ENCODE measurements at regions not wholly inside any gene's neighbourhood (a gene's known extent, or its start where the extent isn't known, plus 50 kb on each side); places are given as distances from the start of the nearest gene placed in this dataset.

- Histone ChIP-seq H3K4me3 (ENCODE audit: low read length, poor library complexity, severe bottlenecking) (no peak overlapping the region), H3F3A (ENCODE audit: low read depth) (no peaks in the 10 kb centered on the region), H3K79me2 (ENCODE audit: insufficient read depth, low read length) (no peaks in the 10 kb centered on the region), H3K9me2 (replicated peaks; ENCODE audit: low read depth, low read length) (no peaks in the 10 kb centered on the region), H2AFZ (ENCODE audit: low read length) (no peak overlapping the region), H3K9me3 (ENCODE audit: insufficient read depth, low read depth, low read length) (no peaks in the 10 kb centered on the region), H3K4me1 (ENCODE audit: insufficient read depth, low read length, poor library complexity, severe bottlenecking) (no peaks in the 10 kb centered on the region), H3K9ac (ENCODE audit: low read depth, low read length, poor library complexity, severe bottlenecking) (no peak overlapping the region), H3K36me3 (ENCODE audit: insufficient read depth, low read length) (no peaks in the 10 kb centered on the region), H4K20me1 (ENCODE audit: insufficient read depth, low read length, poor library complexity, severe bottlenecking) (no peaks in the 10 kb centered on the region), H3K27me3 (ENCODE audit: insufficient read depth, low read length, poor library complexity, severe bottlenecking) (no peaks in the 10 kb centered on the region), H3K4me2 (ENCODE audit: low read depth, low read length, poor library complexity, severe bottlenecking) (no peak overlapping the region)
- TF ChIP-seq EZH2phosphoT487 (IDR thresholded peaks at IDR 0.05; ENCODE audit: borderline replicate concordance) (no peak), CTCF (conservative IDR thresholded peaks at IDR 0.05; ENCODE audit: low read length) (no peak)
Measured at GRCh38 chr2:39608686-39609441, 56.9 kb upstream of the TMEM178A start.

- Histone ChIP-seq H3K36me3 (ENCODE audit: insufficient read depth, low read length) (no peaks in the 10 kb centered on the region), H3K9me2 (replicated peaks; ENCODE audit: low read depth, low read length) (no peaks in the 10 kb centered on the region), H2AFZ (ENCODE audit: low read length) (no peak overlapping the region), H3K79me2 (ENCODE audit: insufficient read depth, low read length) (no peaks in the 10 kb centered on the region), H3K27me3 (ENCODE audit: insufficient read depth, low read length, poor library complexity, severe bottlenecking) (no peaks in the 10 kb centered on the region), H3K4me3 (ENCODE audit: low read length, poor library complexity, severe bottlenecking) (no peak overlapping the region), H4K20me1 (ENCODE audit: insufficient read depth, low read length, poor library complexity, severe bottlenecking) (no peaks in the 10 kb centered on the region), H3F3A (ENCODE audit: low read depth) (no peaks in the 10 kb centered on the region), H3K4me2 (ENCODE audit: low read depth, low read length, poor library complexity, severe bottlenecking) (no peak overlapping the region), H3K9ac (ENCODE audit: low read depth, low read length, poor library complexity, severe bottlenecking) (no peak overlapping the region), H3K4me1 (ENCODE audit: insufficient read depth, low read length, poor library complexity, severe bottlenecking) (no peaks in the 10 kb centered on the region), H3K9me3 (ENCODE audit: insufficient read depth, low read depth, low read length) (no peaks in the 10 kb centered on the region)
- TF ChIP-seq EZH2phosphoT487 (IDR thresholded peaks at IDR 0.05; ENCODE audit: borderline replicate concordance) (no peak), CTCF (conservative IDR thresholded peaks at IDR 0.05; ENCODE audit: low read length) (no peak)
Measured at GRCh38 chr2:39609917-39610316, 55.8 kb upstream of the TMEM178A start.

GRCh38 chr2:39615675-39616074, 50.0 kb upstream of the TMEM178A start:
- Histone ChIP-seq H3K9me3 (ENCODE audit: insufficient read depth, low read depth, low read length) (no peaks in the 10 kb centered on the region), H3K36me3 (ENCODE audit: insufficient read depth, low read length) (no peaks in the 10 kb centered on the region), H3K9ac (ENCODE audit: low read depth, low read length, poor library complexity, severe bottlenecking) (no peak overlapping the region), H4K20me1 (ENCODE audit: insufficient read depth, low read length, poor library complexity, severe bottlenecking) (no peaks in the 10 kb centered on the region), H2AFZ (ENCODE audit: low read length) (no peak overlapping the region), H3K4me3 (ENCODE audit: low read length, poor library complexity, severe bottlenecking) (no peak overlapping the region), H3K4me2 (ENCODE audit: low read depth, low read length, poor library complexity, severe bottlenecking) (no peak overlapping the region), H3F3A (ENCODE audit: low read depth) (no peaks in the 10 kb centered on the region), H3K27me3 (ENCODE audit: insufficient read depth, low read length, poor library complexity, severe bottlenecking) (no peaks in the 10 kb centered on the region), H3K9me2 (replicated peaks; ENCODE audit: low read depth, low read length) (no peaks in the 10 kb centered on the region), H3K4me1 (ENCODE audit: insufficient read depth, low read length, poor library complexity, severe bottlenecking) (peaks cover 12% of the 10 kb centered on the region), H3K79me2 (ENCODE audit: insufficient read depth, low read length) (no peaks in the 10 kb centered on the region)
- TF ChIP-seq EZH2phosphoT487 (IDR thresholded peaks at IDR 0.05; ENCODE audit: borderline replicate concordance) (no peak), CTCF (conservative IDR thresholded peaks at IDR 0.05; ENCODE audit: low read length) (no peak)

Measured in Loucy (cell line).